GM13976 (cell line): ENCODE measurements at regions not wholly inside any gene's neighbourhood (a gene's known extent, or its start where the extent isn't known, plus 50 kb on each side); places are given as distances from the start of the nearest gene placed in this dataset.

Experiments used
- DNase-seq: peaks from one replicate; pipeline ENCODE4 v3.0.0; 2012; ENCODE audit warnings: low spot score
- in situ Hi-C: fragments of 300-500 bp; cut with MboI; formaldehyde crosslinking; loops from one replicate; pipeline ENCODE4 v1.12.0; 2022; ENCODE audit warnings: low sequenced_read_pairs, mixed read lengths, inconsistent platforms; ENCODE audit not compliant: unreplicated experiment
- TF ChIP-seq, protein P1 (sequence below): IDR thresholded peaks from 2 replicates; pipeline ENCODE4 v1.5.1; 2012; ENCODE audit warnings: borderline replicate concordance, mild to moderate bottlenecking; ENCODE audit not compliant: insufficient read depth; ENCODE audit errors: extremely low read depth, missing control alignments, control extremely low read depth

DNA sequence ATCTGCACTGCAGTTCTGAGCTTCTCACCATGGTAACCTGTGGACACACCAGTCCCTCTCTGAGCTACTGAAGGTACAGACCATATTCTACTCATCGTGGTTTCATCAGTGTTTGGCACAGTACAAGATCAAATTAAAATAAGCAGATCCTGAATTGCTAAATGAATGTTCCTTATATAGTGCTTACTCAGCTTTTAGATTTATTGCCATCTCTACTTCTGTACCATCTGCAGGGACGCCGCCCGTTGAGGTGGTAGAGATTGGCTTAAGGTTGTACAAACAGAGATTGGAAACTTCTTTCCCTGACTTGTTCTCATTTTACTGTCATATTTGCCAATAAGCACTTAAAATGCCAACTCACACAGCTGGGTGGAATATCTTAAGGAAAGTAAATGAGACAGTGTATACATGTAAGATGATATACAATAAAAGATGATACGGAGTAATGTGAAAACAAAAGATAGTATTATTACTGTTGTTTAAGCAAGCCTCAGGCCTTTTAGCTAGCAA is 223.4 kb upstream of the FOXQ1 start:
- in situ Hi-C loops = no loop called here
- TF ChIP-seq, protein P1, sequence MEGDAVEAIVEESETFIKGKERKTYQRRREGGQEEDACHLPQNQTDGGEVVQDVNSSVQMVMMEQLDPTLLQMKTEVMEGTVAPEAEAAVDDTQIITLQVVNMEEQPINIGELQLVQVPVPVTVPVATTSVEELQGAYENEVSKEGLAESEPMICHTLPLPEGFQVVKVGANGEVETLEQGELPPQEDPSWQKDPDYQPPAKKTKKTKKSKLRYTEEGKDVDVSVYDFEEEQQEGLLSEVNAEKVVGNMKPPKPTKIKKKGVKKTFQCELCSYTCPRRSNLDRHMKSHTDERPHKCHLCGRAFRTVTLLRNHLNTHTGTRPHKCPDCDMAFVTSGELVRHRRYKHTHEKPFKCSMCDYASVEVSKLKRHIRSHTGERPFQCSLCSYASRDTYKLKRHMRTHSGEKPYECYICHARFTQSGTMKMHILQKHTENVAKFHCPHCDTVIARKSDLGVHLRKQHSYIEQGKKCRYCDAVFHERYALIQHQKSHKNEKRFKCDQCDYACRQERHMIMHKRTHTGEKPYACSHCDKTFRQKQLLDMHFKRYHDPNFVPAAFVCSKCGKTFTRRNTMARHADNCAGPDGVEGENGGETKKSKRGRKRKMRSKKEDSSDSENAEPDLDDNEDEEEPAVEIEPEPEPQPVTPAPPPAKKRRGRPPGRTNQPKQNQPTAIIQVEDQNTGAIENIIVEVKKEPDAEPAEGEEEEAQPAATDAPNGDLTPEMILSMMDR = no peak
- DNase-seq = no peak

DNA sequence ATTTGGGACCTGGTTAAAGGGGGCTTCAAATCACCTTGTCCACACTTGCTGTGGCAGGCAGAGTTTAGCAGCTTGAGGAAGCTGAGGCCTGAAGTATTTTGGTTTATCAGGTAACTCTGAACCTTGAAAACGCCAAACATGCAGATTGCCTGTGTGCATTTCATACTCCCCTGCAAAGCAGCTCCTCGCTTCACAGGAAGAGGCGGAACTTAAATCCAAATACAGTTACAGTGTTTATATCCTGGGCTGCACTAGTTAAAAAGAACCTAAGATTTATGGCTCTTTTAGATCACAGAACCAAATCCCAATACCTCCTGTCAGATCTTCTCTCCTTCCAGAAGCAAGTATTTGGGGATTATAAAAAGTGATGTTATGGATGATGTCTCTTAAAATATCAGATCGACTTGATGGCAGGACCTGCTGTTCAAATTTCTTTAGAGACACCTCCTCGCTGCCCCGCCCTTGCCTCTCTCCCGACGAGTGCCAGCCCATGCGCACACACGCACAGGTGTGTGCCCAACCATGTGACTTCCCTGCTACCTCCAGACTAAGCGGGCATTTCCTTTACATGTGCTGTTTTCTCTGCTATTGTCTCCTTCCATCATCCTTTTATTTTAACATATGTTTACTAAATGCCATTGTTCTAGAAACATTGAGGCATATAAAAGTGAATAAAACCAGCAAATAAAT is 224.6 kb upstream of the FOXQ1 start:
- DNase-seq = no peak
- TF ChIP-seq, protein P1 = no peak
- in situ Hi-C loops = no loop called here

DNA sequence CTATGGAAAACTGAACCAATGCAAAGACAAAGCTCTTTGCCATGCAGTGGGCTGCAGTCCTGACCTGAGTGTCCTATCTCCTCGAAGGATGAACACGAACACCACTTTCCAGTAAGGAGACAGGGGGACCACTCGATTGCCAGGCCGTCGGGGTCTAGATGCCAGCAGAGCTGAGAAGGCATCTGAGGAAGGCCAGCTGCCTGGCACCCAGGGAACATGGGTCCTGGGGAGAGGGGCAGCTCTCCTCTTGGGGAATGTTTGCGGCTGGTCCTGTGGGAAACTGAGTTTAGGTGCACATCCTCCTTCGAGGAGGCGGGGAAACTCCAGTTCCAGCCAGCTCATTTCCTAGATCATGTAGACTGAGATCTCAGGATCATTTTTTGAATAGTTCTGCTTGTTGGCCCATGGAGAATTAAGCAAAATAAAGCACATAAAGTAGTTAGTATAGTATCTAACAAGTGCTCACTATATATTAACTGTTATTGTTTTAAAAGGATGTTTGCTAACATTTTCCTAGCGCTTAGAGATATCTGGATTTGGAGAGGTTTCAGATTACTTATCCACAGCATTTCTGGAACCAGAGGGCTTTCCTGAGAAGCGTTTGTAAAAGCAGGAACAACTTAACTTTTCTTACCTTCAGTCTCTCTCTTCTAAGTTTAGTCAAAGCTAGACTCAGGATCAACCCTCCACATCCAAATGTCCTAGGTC is 225.3 kb upstream of the FOXQ1 start:
- TF ChIP-seq, protein P1 = no peak
- in situ Hi-C loops = no loop called here
- DNase-seq = no peak

DNA sequence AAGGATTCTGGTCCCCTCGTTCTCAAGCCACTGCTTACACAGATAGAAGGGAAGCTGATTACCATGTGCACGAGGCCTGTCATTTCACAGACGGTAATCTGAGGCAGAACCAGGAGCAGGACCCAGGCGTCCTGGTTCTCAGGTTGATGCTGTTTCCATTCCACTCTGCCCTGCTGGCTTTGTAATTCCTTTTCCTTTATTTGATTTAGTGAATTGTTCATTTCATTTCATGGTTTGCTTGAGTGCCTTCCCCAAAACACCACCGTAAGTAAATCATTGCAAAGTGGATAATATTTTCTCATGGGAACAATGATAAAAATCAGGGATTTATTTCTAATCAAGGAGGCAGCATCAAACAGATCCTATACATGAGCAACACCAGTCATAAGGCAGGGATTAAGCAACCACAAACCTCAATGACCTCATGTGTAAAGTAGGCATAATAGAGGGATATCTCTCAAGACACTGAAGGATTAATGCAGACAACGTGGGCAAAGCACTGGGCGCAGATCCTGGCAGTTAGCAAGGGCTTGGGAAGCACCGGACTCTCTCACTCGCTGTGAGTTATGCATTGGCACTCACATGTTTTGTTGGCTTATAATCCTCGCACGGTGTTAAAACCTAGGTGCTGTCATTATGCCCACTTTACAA is 229.5 kb upstream of the FOXQ1 start:
- DNase-seq = no peak
- in situ Hi-C loops = no loop called here
- TF ChIP-seq, protein P1 = no peak

DNA sequence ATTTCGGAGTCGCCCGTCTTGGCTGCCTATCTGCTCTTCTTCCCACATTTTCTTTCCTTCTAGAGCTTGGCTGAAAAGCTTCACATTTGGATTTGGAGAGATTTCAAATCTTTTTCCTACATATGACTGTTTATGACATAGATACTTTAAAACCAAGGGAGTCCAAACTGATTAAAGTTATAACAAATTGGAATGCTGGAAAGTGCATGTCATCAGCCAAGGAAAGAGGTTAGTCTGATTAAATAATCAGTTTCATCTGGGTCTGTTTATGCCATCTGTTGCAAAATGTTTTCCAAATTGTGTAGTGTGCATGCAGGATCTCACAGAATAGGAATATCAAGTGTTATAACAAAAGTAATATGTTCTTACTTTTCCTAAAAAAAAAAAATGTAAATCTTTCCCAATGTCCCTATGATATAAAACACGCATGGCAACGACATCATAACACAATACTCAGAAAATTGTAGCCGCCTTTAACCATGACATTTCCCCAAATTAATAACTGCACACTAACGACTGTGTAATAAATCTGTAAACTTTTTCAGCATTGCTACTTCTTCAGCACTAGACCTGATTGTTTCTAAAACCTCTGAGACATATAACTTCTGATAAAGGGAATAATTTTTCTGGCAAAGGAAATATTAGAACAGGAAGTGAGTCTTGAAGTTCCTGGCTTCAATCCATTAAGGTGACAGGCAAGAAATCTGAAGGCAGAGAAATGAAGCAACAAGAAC is 230.2 kb upstream of the FOXQ1 start:
- in situ Hi-C loops = no loop called here
- TF ChIP-seq, protein P1 = no peak
- DNase-seq = no peak
